Hematopoietic multipotent progenitor cell treated with erythropoietin and hydrocortisone succinate and interleukin-3 and kit ligand, for 15 days (in vitro differentiated cells): ENCODE measurements at regions not wholly inside any gene's neighbourhood (a gene's known extent, or its start where the extent isn't known, plus 50 kb on each side); places are given as distances from the start of the nearest gene placed in this dataset.
"Not testable (repeated sequence)": the region's sequence is repeated elsewhere in the genome, so short reads cannot be mapped to it uniquely, and the experiment has no call there.

Source experiments
- DNase-seq: peaks from one replicate; pipeline ENCODE4 v3.0.0-alpha.2; 2015; ENCODE audit warnings: low spot score

DNA sequence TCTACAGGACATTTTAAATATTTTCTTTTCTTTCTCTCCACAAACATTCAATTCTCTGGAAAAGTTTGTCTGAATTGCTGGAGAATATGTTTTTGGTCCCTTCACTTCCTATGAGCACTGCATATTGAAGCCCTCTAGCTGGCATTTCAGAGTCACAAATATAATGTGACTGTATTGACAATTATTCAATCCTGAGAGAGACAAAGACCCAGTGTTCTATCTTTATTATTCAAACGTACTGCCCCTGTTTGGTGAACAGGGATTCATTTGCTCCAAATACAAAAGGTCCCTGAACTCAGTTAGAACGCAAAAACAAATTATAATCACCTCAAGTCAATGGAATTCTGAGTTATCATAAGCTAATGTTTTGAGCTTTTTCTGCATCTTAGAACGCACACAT is 173.1 kb upstream of the CDIN1 start:
- DNase-seq = no peak

DNA sequence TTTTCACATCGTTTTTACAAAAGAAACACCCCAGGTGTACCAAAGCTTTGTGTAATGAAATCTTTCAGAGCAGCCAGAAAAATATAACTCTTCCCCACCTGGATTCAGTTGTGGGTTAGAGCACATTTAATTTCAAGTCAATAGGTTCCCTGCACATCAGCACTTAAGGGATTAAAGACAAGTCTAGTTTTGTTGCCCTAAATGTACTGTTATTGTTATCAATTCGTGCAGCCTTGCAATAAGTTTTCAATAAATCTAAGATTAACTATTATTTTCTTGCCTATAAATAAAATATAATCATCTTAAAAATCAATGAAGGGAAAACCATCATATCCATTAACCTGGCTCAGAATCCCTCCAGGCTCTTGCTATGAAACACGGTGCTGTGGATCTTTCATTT is 172.5 kb upstream of the CDIN1 start:
- no peak for DNase-seq

- DNase-seq = no peak
These were observed 171.8 kb upstream of the CDIN1 start for GRCh38 chr15:36407647-36408046.

DNA sequence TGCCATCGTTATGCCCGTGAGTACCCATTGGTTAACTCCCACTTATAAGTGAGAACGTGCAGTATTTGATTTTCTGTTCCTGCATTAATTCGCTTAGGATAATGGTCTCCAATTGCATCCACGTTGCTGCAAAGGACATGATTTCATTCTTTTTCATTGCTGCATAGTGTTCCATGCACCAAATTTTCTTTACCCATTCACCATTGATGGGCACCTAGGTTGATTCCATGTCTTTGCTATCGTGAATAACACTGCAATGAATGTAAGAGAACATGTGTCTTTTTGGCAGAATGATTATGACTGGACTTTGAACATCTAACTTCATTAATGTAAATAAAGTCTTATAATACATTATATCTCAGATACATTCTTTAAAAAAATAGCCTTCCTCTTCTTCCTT is 169.6 kb upstream of the CDIN1 start:
- no peak for DNase-seq

GRCh38 chr15:36414670-36415069 is 164.8 kb upstream of the CDIN1 start:
- DNase-seq = no peak

GRCh38 chr15:36415643-36416042 is 163.8 kb upstream of the CDIN1 start:
- DNase-seq = no peak

GRCh38 chr15:36422631-36423030 is 156.8 kb upstream of the CDIN1 start:
- DNase-seq = no peak

GRCh38 chr15:36426691-36427090 is 152.7 kb upstream of the CDIN1 start:
- DNase-seq = no peak

- no peak for DNase-seq
These were observed 151.2 kb upstream of the CDIN1 start for GRCh38 chr15:36428102-36428845.

- DNase-seq = no peak
These were observed 149.7 kb upstream of the CDIN1 start for GRCh38 chr15:36429707-36430106.

- no peak for DNase-seq
These were observed 149.1 kb upstream of the CDIN1 start for GRCh38 chr15:36430280-36430679.

GRCh38 chr15:36430726-36431265 is 148.6 kb upstream of the CDIN1 start:
- no peak for DNase-seq

DNA sequence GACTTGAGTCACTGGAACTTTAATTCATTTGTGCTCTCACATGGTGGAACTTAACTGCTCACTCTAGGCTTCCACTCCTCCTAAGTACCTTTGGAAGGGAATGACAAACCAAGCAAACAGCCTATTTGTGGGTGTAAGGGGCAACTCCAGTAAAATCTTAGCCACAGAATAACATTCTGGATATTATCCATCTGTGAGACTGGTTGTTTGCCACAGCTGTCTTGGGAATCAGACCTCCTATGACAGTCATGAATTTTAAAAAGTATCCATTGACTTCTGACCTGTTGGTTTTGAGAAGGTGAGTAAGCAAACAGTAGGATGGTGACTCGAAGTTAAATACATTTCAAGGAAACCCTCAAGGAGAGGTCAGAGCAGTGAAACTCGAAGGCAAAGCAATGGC is 147.3 kb upstream of the CDIN1 start:
- DNase-seq = no peak

- no peak for DNase-seq
These were observed 145.2 kb upstream of the CDIN1 start for GRCh38 chr15:36434177-36434576.

GRCh38 chr15:36438499-36438898 is 140.9 kb upstream of the CDIN1 start:
- DNase-seq = no peak

DNA sequence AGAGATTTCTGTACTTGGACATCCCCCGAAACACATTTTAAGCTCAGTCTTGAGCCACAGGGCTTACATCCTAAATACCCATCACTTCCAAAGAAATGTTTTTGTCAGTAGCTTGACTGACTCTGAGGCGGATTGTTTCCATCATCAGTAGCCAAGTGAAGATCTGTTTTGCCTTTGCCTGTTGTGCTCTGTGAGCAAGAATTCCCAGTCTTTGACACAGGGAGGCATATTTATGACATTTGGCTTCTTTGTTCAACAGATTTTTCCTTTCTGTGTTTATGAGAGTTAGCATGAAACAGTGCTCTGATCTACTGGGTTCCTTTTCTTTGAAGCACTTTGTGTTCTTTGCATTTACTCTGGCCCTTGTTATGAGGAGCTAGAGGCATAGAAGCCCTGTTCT is 132.1 kb upstream of the CDIN1 start:
- no peak for DNase-seq

DNA sequence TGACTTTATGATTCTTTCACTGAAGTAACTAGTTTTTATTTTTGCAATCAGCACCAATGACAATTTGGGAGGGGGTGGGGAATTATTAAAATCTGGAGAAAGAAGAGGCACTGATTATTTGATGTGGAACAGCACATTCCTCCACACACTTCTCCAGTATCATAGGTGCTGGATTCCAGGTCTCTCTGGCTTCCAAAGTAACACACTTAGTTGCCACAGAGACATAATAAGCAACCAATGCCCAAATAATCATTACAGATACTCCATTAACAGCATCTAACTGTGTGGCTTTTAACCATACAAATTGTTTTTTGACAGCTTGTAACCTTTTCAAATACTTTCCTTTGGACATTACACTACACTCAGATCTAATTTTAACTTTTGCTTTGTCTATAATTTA is 131.0 kb upstream of the CDIN1 start:
- no peak for DNase-seq

DNA sequence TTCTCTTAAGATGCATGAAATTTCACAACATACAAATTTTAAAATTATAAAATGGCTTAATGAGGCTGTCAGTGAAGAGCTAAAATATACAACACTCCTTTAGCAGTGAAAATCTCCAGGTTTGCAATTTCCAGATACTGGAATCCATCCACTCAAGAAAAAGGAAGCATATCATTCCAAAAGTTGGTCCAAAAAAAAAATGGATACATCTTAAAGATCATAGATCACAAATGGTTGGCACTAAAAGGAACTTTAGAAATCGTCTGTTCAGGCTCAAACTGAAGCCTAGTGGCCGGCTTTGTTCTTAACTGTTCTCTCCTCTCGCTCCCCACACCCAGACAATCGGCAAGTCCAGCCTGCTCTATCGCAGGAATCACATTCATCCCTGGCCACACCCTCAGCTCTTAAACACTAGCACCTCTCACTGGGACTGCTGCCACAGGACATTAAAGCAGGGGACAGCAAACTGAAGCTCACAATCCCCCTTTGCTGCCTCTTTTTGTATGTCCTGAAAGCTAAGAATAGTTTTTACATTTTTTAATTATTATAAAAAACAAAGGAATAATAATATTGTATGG is 130.3 kb upstream of the CDIN1 start:
- DNase-seq = no peak

DNA sequence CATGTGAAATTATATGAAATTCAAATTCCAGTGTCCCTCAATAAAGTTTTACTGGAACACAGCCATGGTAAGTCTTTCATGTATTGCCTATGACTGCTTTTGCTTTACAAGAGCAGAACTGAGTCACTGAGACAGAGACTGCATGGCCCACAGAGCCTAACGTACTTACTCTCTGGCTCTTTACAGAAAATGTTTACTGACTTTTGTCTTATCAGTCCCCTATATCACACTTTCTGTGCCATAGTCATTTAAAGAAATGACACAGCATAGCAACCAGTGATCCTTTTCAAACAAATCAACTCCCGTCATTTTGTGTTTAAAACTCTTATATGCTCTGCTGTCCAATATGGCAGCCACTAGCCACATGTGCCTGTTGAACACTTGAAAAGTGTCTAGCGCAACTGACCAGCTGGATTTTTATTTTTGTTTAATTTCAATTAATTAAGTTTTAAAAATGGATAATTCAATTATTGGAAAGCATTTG is 129.7 kb upstream of the CDIN1 start:
- no peak for DNase-seq

DNA sequence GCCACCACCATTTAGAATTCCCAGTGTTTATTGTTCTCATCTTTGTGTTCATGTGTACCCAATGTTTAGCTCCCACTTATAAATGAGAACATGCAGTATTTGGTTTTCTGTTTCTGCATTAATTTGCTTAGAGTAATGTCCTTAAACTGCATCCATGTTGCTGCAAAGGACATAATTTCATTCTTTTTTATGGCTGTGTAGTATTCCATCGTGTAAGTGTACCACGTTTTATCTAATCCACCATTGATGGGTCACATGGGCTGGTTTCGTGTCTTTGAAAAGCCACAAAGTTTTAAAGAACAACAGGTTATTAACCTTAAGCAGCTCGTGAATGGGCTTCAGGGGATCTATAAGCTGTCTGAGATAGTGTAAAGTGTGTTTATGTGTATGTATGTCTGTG is 125.2 kb upstream of the CDIN1 start:
- DNase-seq = not testable (repeated sequence)

GRCh38 chr15:36458411-36458810 is 121.0 kb upstream of the CDIN1 start:
- DNase-seq = no peak

DNA sequence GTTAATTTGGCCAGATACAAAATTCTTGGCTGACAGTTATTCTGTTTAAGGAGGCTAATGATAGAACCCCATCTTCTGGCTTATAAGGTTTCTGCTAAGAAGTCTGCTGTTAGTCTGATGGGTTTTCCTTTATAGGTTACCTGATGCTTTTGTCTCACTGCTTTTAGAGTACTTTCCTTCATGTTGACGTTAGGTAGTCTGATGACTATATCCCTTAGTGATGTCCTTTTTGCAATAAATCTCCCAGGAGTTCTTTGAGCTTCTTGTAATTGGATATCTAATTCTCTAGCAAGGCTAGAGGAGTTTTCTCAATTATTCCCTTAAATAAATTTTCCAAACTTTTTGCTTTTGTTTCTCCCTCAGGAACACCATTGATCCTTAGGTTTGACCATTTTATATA is 114.1 kb upstream of the CDIN1 start:
- DNase-seq = no peak

GRCh38 chr15:36468746-36469145 is 110.7 kb upstream of the CDIN1 start:
- no peak for DNase-seq
